ENCODE measurements at regions not wholly inside any gene's neighbourhood (a gene's known extent, or its start where the extent isn't known, plus 50 kb on each side); places are given as distances from the start of the nearest gene placed in this dataset.

- TF ChIP-seq POLR2A (IDR thresholded peaks at IDR 0.05) = no peak
- no peak for TF ChIP-seq CTCF (IDR thresholded peaks at IDR 0.05)
Measured at GRCh38 chr16:88295671-88296436, 86.9 kb upstream of the ZNF469 start.

All from adrenal gland (tissue), 5 donors.